GM18511 (cell line): ENCODE measurements at regions not wholly inside any gene's neighbourhood (a gene's known extent, or its start where the extent isn't known, plus 50 kb on each side); places are given as distances from the start of the nearest gene placed in this dataset.
"Not testable (repeated sequence)": the region's sequence is repeated elsewhere in the genome, so short reads cannot be mapped to it uniquely, and the experiment has no call there.

Source experiments
- ATAC-seq: cut with Tn5 transposase; IDR thresholded peaks from one replicate; pipeline ENCODE4 v1.9.1; 2021; ENCODE audit warnings: mild to moderate bottlenecking, moderate library complexity; ENCODE audit not compliant: unreplicated experiment

DNA sequence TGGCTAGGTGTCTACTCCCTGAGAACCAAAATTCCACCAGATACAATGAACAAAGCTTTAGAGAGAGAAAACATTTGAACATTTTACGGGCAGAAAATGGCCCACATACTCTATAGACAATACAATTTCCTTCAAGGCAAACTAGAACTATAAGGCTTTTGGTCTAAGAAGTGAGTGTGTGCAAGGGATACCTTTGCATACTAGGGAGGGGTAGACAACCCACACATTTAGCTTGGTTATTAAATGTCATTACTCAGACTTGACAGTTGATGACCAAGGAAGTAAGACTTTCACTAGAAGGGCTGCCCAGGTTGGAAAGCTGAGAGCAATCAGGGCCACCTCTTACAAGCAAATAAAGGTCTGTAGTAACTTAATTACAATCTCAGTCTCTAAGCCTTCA is 64.0 kb upstream of the PLEKHM1 start:
- ATAC-seq, result not testable (repeated sequence)

DNA sequence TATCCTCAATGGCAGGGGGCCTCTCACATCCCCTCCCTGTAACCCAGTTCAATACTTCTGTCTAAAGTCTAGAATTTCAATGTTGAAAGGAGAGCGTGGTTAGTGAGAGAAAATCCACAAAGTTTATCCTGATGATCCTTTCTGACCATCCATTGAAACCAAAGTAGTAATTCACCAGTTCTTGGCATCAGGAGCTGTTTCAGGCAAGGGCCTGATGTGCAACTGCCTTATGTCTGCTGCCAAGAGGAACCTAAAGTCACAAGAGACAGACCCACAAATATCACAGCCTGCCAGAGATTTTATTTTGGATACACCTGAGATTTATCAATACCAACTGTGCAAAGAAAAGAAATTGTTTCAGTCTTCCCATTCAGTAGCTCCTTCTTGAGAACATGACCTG is 68.3 kb upstream of the PLEKHM1 start:
- not testable (repeated sequence) for ATAC-seq

DNA sequence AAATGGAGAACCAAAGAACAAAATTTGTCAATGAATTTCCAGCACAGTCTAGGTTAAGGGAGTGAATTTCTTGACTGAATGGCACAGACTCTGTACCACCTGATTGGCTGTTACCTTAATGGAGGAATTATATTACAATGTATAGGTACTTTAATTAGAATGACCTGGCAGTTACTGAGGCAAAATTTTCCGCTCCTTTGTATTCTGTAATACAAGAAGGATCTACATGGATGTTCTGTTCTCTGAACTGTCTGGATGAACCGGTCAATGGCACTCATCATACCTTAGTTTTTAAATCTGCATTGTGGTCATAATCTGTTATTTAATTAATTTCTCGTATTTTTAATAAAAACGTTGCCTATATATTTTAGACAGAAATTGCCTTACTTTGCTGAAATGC is 72.3 kb upstream of the PLEKHM1 start:
- not testable (repeated sequence) for ATAC-seq

GRCh38 chr17:45563283-45563682 is 72.8 kb upstream of the PLEKHM1 start:
- ATAC-seq, result not testable (repeated sequence)

GRCh38 chr17:45568275-45568674 is 77.8 kb upstream of the PLEKHM1 start:
- ATAC-seq, result not testable (repeated sequence)

DNA sequence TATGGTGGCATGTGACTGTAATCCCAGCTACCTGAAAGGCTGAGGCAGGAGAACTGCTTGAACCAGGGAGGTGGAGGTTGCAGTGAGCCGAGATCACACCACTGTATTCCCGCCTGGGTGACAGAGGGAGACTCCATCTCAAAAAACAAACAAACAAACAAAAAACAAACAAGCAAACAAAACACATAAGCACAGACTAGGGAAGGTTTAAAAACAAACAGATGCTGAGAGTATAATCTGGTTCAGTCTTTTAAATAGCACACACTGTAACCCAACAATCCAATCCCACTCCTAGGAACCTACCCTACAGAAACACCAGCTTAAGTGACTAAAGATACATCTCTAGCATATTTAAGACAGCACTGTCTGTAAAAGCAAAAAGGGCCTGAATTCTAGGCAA is 82.8 kb upstream of the PLEKHM1 start:
- ATAC-seq, result not testable (repeated sequence)

DNA sequence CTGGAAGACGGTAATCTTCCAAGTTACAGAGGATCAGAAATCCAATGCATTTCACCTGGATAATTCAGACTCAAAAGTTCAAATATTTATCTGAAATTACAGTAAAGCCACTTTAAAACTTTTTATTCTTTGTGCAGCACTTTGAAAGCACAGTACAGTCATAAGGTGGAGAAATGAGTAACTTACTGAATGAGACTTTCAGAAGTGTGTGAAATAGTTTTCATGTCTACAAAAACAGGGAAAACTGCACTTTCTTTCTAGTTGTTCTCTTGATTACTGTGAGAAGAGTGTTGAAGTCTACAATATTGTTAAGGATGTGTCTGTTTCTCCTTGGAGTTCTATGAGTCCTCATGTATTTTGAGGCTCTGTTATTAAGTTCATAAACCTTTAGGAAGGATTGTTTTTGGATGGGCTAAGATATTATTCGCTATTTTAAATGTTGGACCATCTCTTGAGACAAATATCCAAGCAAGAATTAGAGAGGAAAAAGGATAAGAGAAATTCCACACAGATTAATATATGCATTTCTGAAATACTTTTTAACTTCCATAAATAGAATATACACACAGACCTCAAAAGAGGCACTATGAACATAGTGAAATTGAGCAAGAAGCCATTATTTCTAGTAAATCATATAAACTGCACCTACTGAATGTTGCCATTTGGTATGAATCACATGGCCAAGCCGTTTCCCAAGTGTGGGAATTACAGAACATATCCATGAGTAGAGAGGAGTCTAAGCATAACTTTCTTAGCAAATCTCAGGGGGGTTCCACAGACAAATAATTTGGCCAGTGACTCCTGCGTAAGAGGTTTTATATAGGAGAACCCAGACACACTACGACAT is 83.6 kb upstream of the PLEKHM1 start:
- no peak for ATAC-seq

DNA sequence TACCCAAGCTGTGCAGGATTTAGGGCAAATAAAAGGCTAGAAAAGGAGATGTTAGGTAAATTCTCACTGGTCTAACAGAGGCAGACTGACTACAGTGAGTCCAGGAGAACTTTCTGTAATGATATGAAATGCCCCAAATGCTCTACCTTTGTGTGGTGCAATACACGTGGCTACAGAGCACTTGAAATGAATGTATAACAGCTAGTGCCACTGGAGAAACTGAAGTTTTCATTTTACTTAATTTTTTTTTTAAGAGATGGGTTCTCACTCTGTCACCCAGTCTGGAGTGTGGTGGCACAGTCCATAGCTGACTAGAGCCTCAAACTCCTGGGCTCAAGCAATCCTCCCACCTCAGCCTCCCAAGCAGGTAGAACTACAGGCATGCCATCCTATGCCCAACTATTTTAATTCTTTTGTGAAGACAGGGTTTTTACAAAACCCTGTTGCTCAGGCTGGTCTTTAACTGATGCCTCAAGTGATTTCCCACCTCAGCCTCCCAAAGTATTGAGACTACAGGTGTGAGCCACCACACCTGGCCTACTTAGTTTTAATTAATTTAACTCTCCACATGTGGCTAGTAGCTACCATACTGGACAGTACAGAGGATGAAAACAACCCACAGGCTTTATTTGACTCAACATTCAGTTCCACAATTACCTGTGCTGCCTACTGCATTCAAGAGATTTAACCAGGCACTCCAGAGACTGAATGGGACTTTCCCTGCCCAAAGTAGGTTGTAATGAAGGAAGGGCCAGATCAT is 84.8 kb upstream of the PLEKHM1 start:
- ATAC-seq, result no peak

- ATAC-seq, result not testable (repeated sequence)
These were observed 86.2 kb upstream of the PLEKHM1 start for GRCh38 chr17:45576527-45577307.

GRCh38 chr17:45577571-45578279 is 87.2 kb upstream of the PLEKHM1 start:
- ATAC-seq, result no peak

DNA sequence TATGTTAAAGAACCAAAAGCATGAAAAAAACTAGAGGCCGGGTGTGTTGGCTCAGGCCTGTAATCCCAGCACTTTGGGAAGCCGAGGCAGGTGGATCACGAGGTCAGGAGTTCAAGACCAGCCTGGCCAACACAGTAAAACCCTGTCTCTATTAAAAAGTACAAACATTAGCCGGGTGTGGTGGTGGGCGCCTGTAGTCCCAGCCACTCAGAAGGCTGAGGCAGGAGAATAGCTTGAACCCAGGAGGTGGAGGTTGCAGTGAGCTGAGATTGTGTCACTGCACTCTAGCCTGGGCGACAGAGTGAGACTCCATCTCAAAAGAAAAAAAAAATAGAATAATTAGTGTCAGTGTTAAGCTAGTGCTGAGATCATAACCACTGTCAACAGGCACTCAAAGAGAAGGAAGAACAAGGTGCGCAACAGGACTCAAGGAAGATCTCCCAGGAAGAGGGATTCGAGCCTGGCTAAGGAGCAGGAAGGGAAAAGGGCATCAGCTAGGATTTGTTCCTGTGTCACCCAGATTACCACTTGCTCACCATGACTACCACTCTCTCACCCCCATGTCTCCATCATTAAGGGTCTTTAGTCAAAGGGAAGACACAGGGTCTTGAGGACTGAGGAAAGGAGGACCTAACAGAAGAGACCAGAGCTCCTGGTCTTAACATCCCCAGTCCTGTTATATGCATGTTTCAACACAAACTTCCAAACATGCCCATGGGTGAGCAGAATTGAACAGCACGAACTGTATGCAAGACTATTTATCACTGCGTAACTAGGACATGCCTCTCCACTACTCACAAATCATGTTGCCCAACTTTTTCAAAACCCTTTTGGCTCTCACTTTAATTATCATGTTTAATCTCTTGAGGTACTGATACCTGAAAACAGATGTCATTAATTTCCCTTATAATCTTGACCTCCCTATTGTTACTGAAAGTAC is 88.3 kb upstream of the PLEKHM1 start:
- ATAC-seq, result no peak

DNA sequence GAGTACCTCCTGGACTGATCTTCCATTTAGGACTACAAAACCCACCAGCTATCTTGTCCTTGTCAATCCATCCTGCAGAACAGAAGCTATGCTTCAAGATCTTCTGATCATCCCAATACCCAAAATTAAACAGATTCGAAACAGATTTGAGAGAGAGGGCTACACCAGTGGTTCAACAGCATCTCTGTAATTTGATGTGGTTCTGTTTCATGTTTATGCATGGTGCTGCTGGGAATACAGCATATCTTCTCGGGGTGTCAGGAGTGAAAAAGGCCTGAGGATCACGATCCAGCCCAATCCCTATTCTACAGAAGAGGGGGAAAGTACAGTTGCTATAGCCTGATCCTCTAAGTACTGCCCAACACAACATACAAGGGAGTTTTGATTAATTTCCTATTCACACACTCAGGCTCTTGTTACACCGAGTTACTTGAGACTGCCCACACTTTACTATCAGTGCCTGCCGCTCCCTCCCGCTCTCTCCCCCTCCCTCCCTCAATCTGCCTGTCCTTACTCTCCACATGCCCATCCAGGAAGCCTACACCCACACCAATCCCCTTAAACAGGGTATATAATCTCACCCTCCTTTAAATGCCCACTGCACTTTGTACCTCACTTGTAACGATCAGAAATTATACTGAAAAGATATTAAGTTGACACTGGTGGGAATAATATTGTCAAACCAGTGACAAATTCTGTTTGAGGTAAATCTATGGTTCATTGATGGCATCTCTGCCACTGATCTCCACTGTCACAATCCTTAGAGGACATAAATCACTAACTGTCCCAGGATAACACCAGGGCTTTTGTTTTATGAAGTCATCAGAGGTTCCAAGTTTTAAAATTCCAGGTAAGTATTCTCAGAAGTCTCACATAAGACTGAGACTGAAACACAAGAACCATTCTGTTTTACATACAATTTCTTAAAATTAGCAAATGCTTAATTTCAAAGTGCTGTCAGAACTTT is 89.3 kb upstream of the PLEKHM1 start:
- no peak for ATAC-seq

- no peak for ATAC-seq
These were observed 90.4 kb upstream of the PLEKHM1 start for GRCh38 chr17:45580924-45581323.

GRCh38 chr17:45581860-45582259 is 91.3 kb upstream of the PLEKHM1 start:
- ATAC-seq, result no peak

DNA sequence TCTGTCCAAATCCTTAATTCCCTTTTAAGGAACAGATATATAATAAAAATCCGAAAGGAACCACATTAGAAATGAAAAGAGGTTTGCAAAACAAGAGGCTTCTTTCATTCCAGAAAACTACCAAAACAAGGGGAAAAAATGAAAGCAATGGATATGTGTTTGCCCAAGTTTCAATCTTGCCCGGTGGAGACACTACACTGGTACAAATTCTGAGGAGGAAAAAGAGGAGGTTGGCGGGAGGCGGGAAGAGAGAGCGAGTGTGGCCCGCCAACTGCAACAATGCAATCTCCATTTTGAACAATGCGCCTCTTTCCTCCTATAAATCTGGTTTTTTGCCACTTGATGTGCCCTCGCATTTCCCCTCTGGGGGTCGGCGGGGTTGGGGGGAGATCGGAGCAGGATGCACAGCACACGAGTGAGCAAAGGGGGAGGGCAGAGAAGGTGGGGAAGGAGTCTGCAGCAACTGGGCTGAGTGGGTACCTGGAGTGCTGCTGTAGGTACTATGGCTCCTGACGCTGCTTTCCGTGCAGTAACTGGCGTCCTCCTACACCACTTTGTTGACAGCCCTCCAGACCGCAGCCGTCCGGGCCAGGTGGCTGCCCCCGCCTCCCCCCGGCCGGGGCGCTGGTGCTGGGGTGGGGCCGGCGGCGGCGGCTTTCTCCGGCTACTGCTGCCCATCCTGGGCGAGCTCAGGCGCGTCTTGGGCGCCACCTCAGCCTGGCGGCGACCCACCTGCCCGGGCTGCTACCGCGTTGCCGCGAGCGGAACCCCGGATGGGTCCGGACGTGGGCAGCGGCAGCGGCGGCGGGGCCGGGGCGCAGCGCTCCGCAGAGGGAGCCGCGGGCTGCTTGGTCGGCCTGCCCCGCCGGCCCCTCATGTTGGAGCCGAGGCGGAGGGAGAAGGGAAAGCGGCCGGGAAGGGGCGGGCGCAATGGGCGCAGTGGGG is 93.8 kb upstream of the PLEKHM1 start:
- ATAC-seq, result peak; percentile 65

- peak; percentile 73 for ATAC-seq
These were observed 94.7 kb upstream of the PLEKHM1 start for GRCh38 chr17:45585037-45585733.
